ENCODE measurements at regions not wholly inside any gene's neighbourhood (a gene's known extent, or its start where the extent isn't known, plus 50 kb on each side); places are given as distances from the start of the nearest gene placed in this dataset.

DNA sequence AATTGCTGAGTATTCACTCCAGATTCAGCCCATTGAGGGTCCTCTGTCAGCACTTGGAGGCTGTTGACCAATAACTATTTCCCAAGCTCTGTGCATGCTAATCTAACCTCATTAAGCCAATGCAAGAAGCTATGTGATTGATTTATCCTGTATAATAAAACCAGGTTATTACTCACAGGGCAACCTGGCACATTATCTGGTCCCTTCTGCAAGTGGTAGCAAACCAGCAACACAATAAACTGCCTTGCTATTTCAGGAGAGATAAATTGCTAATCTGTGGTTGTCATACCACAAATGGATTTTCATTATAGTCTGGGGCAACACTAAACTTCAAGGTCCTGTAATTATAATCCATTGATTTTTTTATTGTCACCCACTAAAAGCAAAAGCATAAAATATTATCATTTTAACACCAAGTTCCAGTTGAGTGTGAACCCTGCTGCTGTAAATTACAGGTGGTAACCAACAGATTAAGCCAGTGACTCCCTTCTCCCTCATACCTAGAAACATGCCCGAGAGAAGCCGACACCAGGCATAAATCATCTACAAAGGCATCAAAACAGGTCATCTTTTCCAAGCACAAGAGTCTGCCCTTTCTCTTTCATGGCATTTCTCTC, 51.1 kb upstream of the SOX9 start:
- no peak for DNase-seq (ENCODE audit: low spot score in 2 of 2)
- 43 to 54% methylated on average over 2 of the region's 2 CpGs for WGBS, 2 donors
- no peak overlapping the region for H3K4me3 ChIP-seq (ENCODE audit: low read depth, poor library complexity, severe bottlenecking)
- intact Hi-C loops (cut with DNase I; ENCODE audit: low total_unique reads): no loop called here
- no peak for TF ChIP-seq POLR2A (IDR thresholded peaks at IDR 0.05)
- TF ChIP-seq, protein P1, sequence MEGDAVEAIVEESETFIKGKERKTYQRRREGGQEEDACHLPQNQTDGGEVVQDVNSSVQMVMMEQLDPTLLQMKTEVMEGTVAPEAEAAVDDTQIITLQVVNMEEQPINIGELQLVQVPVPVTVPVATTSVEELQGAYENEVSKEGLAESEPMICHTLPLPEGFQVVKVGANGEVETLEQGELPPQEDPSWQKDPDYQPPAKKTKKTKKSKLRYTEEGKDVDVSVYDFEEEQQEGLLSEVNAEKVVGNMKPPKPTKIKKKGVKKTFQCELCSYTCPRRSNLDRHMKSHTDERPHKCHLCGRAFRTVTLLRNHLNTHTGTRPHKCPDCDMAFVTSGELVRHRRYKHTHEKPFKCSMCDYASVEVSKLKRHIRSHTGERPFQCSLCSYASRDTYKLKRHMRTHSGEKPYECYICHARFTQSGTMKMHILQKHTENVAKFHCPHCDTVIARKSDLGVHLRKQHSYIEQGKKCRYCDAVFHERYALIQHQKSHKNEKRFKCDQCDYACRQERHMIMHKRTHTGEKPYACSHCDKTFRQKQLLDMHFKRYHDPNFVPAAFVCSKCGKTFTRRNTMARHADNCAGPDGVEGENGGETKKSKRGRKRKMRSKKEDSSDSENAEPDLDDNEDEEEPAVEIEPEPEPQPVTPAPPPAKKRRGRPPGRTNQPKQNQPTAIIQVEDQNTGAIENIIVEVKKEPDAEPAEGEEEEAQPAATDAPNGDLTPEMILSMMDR (IDR thresholded peaks at IDR 0.05): no peak
